ENCODE measurements at regions not wholly inside any gene's neighbourhood (a gene's known extent, or its start where the extent isn't known, plus 50 kb on each side); places are given as distances from the start of the nearest gene placed in this dataset.

GRCh38 chr1:117695796-117696490 is 90.1 kb downstream of the TENT5C start (continued):
- no peak for TF ChIP-seq ZBTB11 (CRISPR knock-in tag; IDR thresholded peaks at IDR 0.05)
- TF ChIP-seq GATAD2B (IDR thresholded peaks at IDR 0.05; ENCODE audit: borderline replicate concordance) = no peak
- no peak for TF ChIP-seq RHOXF2B (CRISPR knock-in tag; conservative IDR thresholded peaks at IDR 0.05)
- no peak for TF ChIP-seq MCM5 (IDR thresholded peaks at IDR 0.05; ENCODE audit: low read depth)
- no peak for TF ChIP-seq RREB1 (CRISPR knock-in tag; IDR thresholded peaks at IDR 0.05)
- 0 out of 2 replicates have a peak, but pooled peaks have one; percentile 49 for TF ChIP-seq ZNF592 (IDR thresholded peaks at IDR 0.05)
- peak; percentile 89 for TF ChIP-seq ZNF316 (IDR thresholded peaks at IDR 0.05)
